Stimulated activated naive B cell treated with anti-CD40 and anti-IgM and Interleukin-4, amounts not matched to agents 10 μg/mL and 1 μg/mL and 100 μg/mL, for 72 hours (primary cell): ENCODE measurements at regions not wholly inside any gene's neighbourhood (a gene's known extent, or its start where the extent isn't known, plus 50 kb on each side); places are given as distances from the start of the nearest gene placed in this dataset.

ENCODE experiments used
- ATAC-seq, 2 donors: fragments of 150-1000 bp; cut with Tn5 transposase; replicated peaks; 2 replicates each; pipeline ENCODE4 v1.10.0; 2021; ENCODE audit warnings: moderate library complexity in 1 of 2
- DNase-seq: peaks from one replicate; pipeline ENCODE4 v3.0.0; 2021
- H3K27ac Mint-ChIP-seq: one replicate; pipeline ENCODE4 v1.8.0; 2022; ENCODE audit warnings: mild to moderate bottlenecking, mixed read lengths
- H3K27me3 Mint-ChIP-seq, 2 donors: one replicate each; pipeline ENCODE4 v1.8.0; 2022; ENCODE audit warnings: mixed read lengths in 2 of 2
- H3K36me3 Mint-ChIP-seq, 2 donors: one replicate each; pipeline ENCODE4 v1.8.0; 2022; ENCODE audit warnings: mixed read lengths in 2 of 2, mild to moderate bottlenecking in 1 of 2
- H3K4me1 Mint-ChIP-seq, 2 donors: one replicate each; pipeline ENCODE4 v1.8.0; 2022; ENCODE audit warnings: mixed read lengths in 2 of 2, mild to moderate bottlenecking in 1 of 2
- H3K4me3 Mint-ChIP-seq, 2 donors: one replicate each; pipeline ENCODE4 v1.8.0; 2022; ENCODE audit warnings: mild to moderate bottlenecking in 2 of 2, mixed read lengths in 2 of 2, moderate library complexity in 1 of 2
- H3K9me3 Mint-ChIP-seq, 2 donors: one replicate each; pipeline ENCODE4 v1.8.0; 2022; ENCODE audit warnings: mixed read lengths in 2 of 2, mild to moderate bottlenecking in 1 of 2

DNA sequence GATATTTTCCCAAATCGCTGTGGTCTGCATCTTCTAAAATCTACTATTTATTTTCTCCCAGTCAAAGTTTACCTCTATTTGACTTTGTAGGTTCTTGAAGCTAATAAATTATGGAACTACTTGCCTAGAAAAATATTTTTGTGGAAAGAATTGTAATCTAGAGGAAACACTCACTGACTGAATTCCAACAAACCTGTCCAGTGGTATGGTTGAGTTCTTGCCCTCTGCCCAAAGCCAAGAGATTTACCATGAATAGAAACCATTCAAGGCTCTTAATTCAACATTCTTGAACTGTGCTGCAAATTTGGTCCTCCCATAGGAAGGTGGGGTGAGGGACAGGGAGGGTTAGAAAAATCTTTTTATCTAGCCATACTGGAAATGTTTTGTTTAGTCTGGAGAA, 233.9 kb upstream of the MAP3K1 start:
- H3K4me1 Mint-ChIP-seq: peaks cover 17 to 23% of the 10 kb centered on the region in 2 donors
- H3K36me3 Mint-ChIP-seq: no peaks in the 10 kb centered on the region
- H3K27ac Mint-ChIP-seq: no peak overlapping the region
- ATAC-seq: no peak
- peaks cover 0 to 2% of the 10 kb centered on the region in 2 donors for H3K9me3 Mint-ChIP-seq
- no peak for DNase-seq
- H3K27me3 Mint-ChIP-seq: no peaks in the 10 kb centered on the region
- H3K4me3 Mint-ChIP-seq: no peak overlapping the region

DNA sequence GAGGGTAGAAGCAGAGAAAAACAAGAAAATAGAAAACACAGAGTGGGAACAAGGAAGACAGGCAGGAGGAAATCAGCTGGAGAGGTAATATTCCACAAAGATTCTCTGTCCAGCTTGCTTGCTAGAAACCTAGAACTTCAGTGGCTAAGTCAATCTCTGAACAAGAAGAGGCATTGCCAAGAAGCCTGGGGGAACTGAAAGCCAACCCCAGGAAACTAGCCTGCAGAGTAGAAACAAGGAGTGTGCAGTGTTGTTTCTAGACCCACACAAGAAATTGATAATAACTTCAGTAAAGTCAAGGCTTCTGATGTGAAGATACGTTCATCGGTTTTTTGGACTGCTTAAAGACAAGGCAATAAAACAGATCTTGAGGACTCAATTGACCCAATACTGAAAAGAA, 234.5 kb upstream of the MAP3K1 start:
- H3K27ac Mint-ChIP-seq: no peak overlapping the region
- ATAC-seq: peak; percentile 50 to 56
- peaks cover 14 to 20% of the 10 kb centered on the region in 2 donors for H3K4me1 Mint-ChIP-seq
- no peak overlapping the region for H3K4me3 Mint-ChIP-seq
- H3K9me3 Mint-ChIP-seq: peaks cover 0 to 2% of the 10 kb centered on the region in 2 donors
- DNase-seq: no peak
- H3K36me3 Mint-ChIP-seq: no peaks in the 10 kb centered on the region
- H3K27me3 Mint-ChIP-seq: no peaks in the 10 kb centered on the region

DNA sequence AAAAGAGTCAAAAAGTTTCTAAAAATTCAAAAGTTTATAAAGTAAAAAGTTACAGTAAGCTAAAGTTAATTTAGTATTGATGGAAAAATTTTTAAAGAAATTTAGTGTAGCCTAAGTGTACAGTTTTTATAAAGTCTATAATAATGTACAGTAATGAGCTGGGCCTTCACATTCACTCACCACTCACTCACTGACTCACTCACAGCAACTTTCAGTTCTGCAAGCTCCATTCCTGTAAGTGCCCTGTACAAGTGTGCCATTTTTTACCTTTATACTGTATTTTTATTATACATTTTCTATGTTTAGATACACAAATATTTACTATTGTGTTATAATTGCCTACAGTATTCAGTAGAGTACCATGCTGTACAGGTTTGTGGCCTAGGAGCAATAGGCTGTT, 239.5 kb upstream of the MAP3K1 start:
- H3K36me3 Mint-ChIP-seq: peaks cover 0 to 2% of the 10 kb centered on the region in 2 donors
- ATAC-seq (peak; percentile 87 to 88), DNase-seq (no peak)
- peaks cover 0 to 4% of the 10 kb centered on the region in 2 donors for H3K9me3 Mint-ChIP-seq
- H3K27me3 Mint-ChIP-seq: no peaks in the 10 kb centered on the region
- peaks cover 10 to 19% of the 10 kb centered on the region in 2 donors for H3K4me1 Mint-ChIP-seq
- no peak overlapping the region for H3K4me3 Mint-ChIP-seq
- H3K27ac Mint-ChIP-seq: no peak overlapping the region

DNA sequence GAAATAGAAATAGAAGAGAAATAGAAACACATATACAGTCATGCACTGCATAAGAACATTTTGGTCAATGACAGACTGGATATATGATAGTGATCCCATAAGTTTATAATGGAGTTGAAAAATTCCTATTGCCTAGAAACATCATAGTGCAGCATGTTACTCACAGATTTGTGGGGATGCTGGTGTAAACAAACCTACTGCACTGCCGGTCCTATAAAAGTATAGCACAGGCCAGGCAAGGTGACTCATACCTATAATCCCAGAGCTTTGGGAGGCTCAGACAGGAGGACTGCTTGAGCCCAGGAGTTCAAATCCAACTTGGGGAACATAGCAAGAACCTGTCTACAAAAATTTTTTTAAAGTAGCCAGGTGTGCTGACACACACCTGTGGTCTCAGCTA, 240.6 kb upstream of the MAP3K1 start:
- Mint-ChIP-seq H3K27me3 (no peaks in the 10 kb centered on the region), H3K4me1 (peaks cover 4 to 12% of the 10 kb centered on the region in 2 donors), H3K27ac (no peak overlapping the region), H3K36me3 (peaks cover 0 to 2% of the 10 kb centered on the region in 2 donors), H3K9me3 (peaks cover 0 to 4% of the 10 kb centered on the region in 2 donors), H3K4me3 (no peak overlapping the region)
- DNase-seq (no peak), ATAC-seq (no peak)

DNA sequence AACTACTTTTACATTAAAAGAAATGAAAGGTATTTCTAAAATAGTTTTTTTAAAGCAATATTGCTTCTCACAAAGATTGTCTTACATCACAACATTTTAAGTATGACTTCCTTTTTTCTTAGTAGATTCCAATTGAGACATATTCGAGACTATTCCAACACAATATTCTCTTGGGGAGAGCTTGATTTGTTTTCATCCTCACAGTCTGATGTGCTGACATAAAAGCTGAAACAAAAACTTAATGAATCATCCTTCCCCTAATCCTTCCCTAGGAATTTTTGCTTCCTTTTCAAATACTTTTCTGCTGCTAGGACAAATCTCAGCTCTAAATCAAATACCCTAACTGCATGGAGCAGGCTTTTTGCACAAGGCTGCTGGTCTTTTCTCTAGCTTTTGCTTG, 245.8 kb upstream of the MAP3K1 start:
- Mint-ChIP-seq H3K36me3 (peaks cover 0 to 2% of the 10 kb centered on the region in 2 donors), H3K4me3 (no peak overlapping the region), H3K9me3 (peaks cover 0 to 4% of the 10 kb centered on the region in 2 donors), H3K27me3 (no peaks in the 10 kb centered on the region), H3K4me1 (peaks cover 30 to 41% of the 10 kb centered on the region in 2 donors), H3K27ac (no peak overlapping the region)
- ATAC-seq: no peak
- DNase-seq: no peak

DNA sequence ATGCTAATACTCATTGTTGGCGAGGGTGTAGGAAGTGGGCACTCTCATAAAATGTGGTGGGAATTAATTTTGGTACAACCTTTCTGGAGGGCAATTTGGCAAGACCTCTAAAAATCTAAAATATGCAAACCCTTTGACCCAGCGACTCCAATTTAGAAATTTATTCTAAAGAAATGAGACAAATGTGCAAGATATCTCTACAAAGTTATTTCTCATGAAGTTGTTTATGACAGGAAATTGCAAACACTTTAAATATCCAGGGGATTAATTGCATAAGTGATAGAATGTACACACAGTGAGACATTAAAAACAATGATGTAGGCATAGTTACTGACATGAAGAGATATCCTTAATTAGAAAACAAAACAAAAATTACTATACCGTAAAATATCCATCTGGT, 246.3 kb upstream of the MAP3K1 start:
- peaks cover 32 to 39% of the 10 kb centered on the region in 2 donors for H3K4me1 Mint-ChIP-seq
- peaks cover 0 to 4% of the 10 kb centered on the region in 2 donors for H3K9me3 Mint-ChIP-seq
- no peak for DNase-seq
- H3K27me3 Mint-ChIP-seq: no peaks in the 10 kb centered on the region
- no peak overlapping the region for H3K27ac Mint-ChIP-seq
- no peak for ATAC-seq
- no peak overlapping the region for H3K4me3 Mint-ChIP-seq
- peaks cover 0 to 2% of the 10 kb centered on the region in 2 donors for H3K36me3 Mint-ChIP-seq

DNA sequence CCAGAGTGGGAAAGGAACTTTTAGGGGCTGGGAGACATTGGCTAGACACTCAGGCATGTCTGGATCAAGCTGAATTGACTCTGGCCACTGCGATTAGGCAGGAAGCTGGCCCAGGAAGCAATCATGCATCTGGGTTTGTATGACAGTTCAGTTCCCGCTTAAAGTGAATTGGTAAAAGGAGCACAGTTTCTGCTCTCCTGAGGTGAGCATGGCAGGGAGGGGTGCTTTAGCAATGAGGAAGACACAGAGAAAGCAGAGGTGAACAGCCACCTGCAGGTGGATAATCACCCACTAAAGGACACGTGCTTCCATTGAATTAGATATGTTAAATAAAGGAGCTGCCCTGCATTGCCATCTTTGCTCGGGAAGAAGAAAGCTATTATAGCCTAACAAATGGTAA, 248.1 kb upstream of the MAP3K1 start:
- H3K4me1 Mint-ChIP-seq: peaks cover 29% of the 10 kb centered on the region in 2 donors
- DNase-seq (no peak), ATAC-seq (no peak)
- H3K27ac Mint-ChIP-seq: no peak overlapping the region
- H3K9me3 Mint-ChIP-seq: no peaks in the 10 kb centered on the region
- H3K27me3 Mint-ChIP-seq: no peaks in the 10 kb centered on the region
- no peak overlapping the region for H3K4me3 Mint-ChIP-seq
- H3K36me3 Mint-ChIP-seq: no peaks in the 10 kb centered on the region

DNA sequence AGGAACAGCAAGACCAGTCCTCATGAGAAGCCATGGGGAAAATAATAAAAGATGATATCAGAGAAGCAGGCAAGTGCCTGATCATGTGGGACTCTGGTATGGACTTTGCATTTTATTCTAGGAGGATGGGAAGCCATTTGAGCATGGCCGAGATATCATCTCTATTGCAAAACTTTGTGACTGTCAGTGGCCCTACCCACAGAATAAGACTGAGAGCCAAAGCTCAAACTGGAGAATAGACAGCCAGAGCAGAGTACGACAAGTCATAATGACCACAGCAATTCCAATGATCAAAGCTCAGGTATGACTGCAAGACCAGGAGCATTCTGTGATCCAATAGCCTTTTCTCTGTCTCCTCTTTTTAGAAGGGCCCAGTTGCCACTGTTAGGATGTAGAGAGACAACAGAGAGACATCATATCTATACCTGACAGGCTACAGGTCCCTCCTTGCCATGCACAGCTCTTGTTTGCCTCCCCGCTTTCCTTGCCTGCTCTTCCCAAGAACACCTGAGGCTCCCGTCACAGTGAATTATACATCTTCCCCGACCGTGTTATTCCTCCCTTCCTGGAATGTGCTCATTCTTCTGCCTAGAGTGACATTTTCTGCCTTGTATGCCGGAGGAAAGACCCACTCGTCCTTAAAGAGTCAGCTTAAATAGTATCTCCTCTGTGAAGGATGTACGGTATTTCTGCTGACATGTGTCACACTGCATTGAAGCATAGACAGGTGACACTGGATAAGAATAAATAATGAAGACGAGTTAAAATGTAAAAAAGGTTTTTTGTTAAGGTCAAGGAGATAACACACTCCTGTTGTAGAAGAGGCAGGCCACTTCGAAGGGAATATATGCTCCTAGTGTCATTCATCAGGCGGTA, 248.7 kb upstream of the MAP3K1 start:
- Mint-ChIP-seq H3K27me3 (no peaks in the 10 kb centered on the region), H3K4me1 (peaks cover 29% of the 10 kb centered on the region in 2 donors), H3K27ac (no peak overlapping the region), H3K36me3 (no peaks in the 10 kb centered on the region), H3K4me3 (no peak overlapping the region), H3K9me3 (no peaks in the 10 kb centered on the region)
- no peak for DNase-seq
- ATAC-seq: no peak

DNA sequence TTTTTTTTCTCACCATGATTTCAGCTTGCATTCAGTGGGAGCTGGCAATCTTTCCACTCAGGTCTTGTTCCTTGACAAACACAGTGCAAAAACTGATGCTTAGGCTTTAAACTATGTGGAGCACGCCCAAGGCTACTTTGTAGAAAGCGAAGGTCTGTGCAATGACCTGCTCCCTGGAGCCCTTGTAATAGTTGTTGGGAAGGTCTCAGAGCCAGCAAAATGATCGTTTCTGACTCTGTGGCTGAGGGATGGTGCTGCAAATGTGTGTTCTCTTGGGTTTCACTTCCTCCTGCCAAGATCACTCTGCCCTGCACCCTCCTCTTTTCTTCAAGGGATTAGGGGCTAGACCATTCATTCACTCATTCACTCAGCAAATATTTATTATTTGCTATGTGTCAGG, 249.7 kb upstream of the MAP3K1 start:
- Mint-ChIP-seq H3K36me3 (no peaks in the 10 kb centered on the region), H3K27ac (no peak overlapping the region), H3K4me3 (no peak overlapping the region), H3K9me3 (peaks cover 0 to 3% of the 10 kb centered on the region in 2 donors), H3K27me3 (peaks cover 0 to 2% of the 10 kb centered on the region in 2 donors), H3K4me1 (peaks cover 29% of the 10 kb centered on the region in 2 donors)
- peak; percentile 39 for DNase-seq
- peak; percentile 99 to 100 for ATAC-seq

DNA sequence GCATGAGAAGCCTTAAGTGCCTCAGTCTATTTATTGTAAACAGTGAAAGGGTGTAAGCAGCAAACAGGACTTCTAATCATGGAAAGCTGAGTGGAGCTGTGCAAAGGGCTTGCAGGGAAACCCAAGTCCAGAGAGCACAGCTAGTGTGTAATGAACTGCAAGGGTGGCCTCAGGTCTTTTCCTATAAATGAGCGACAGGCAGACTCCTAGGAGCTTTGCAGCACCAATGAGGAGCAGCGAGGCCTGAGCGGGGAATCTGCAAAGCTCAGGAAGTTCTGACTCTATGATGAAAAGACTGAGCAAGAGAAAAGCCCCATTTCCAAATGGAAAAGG, 250.1 kb upstream of the MAP3K1 start:
- peaks cover 29% of the 10 kb centered on the region in 2 donors for H3K4me1 Mint-ChIP-seq
- peaks cover 0 to 6% of the 10 kb centered on the region in 2 donors for H3K9me3 Mint-ChIP-seq
- peaks cover 0 to 5% of the 10 kb centered on the region in 2 donors for H3K27me3 Mint-ChIP-seq
- no peaks in the 10 kb centered on the region for H3K36me3 Mint-ChIP-seq
- no peak overlapping the region for H3K27ac Mint-ChIP-seq
- no peak for DNase-seq
- no peak overlapping the region for H3K4me3 Mint-ChIP-seq
- ATAC-seq: peak in 1 of 2 donors; percentile 4

DNA sequence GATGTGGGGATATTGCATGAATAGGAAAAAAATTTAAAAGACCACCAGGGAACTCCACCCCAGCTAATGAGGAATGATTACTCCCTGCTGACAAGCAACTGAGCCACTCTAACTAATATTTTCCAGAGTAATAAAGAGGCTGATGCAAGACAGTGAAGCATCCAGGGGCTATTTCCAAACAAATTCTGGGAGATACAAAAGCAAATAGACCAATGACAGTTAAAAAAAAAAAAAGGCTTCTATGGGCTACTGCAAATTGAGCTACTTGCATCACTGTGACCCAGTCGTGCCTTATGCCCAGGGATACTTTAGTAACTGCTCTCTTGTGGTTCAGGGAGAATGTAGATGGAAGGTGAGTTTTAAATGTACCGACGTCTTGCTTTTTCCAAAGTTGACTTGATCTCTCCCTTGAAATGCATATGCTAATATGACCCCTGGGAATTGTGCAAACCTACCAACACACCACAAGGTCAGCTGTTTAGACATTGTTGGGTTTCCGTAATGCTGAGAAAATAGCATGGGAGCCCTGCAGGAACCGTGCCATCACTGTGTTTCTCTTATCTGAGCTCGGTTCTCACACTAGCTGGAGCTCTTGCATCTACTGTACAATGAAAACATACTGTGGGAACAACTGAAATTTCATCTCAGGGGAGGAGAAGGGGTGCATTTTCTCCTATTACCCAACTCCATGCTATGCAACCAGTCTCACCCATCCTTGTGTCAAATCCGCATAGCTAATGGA, 250.6 kb upstream of the MAP3K1 start:
- DNase-seq (no peak), ATAC-seq (no peak)
- no peak overlapping the region for H3K27ac Mint-ChIP-seq
- H3K36me3 Mint-ChIP-seq: no peaks in the 10 kb centered on the region
- peaks cover 29% of the 10 kb centered on the region in 2 donors for H3K4me1 Mint-ChIP-seq
- H3K9me3 Mint-ChIP-seq: peaks cover 0 to 6% of the 10 kb centered on the region in 2 donors
- H3K27me3 Mint-ChIP-seq: peaks cover 0 to 5% of the 10 kb centered on the region in 2 donors
- no peak overlapping the region for H3K4me3 Mint-ChIP-seq

DNA sequence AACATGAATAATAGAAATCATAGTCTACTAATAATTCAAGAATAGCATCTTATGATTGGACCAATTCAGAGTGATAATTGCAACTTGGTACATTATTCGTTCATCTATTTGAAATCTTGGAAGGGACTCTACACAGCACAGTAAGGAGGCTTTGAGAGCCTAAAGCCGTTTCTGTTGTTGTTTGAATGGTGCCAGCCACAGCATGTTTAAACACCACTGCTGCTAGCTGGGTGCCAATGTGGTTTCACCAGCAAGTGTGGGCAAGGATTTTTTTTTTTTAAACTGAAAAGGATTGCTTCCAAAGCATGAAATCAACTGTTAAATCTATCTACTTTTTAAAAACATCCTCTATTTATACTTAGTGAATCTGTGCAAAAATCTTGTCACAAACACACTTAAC, 253.9 kb upstream of the MAP3K1 start:
- H3K4me1 Mint-ChIP-seq: peaks cover 18 to 19% of the 10 kb centered on the region in 2 donors
- H3K4me3 Mint-ChIP-seq: no peak overlapping the region
- H3K9me3 Mint-ChIP-seq: peaks cover 0 to 6% of the 10 kb centered on the region in 2 donors
- no peak overlapping the region for H3K27ac Mint-ChIP-seq
- ATAC-seq: no peak
- H3K36me3 Mint-ChIP-seq: no peaks in the 10 kb centered on the region
- H3K27me3 Mint-ChIP-seq: peaks cover 0 to 5% of the 10 kb centered on the region in 2 donors
- no peak for DNase-seq

DNA sequence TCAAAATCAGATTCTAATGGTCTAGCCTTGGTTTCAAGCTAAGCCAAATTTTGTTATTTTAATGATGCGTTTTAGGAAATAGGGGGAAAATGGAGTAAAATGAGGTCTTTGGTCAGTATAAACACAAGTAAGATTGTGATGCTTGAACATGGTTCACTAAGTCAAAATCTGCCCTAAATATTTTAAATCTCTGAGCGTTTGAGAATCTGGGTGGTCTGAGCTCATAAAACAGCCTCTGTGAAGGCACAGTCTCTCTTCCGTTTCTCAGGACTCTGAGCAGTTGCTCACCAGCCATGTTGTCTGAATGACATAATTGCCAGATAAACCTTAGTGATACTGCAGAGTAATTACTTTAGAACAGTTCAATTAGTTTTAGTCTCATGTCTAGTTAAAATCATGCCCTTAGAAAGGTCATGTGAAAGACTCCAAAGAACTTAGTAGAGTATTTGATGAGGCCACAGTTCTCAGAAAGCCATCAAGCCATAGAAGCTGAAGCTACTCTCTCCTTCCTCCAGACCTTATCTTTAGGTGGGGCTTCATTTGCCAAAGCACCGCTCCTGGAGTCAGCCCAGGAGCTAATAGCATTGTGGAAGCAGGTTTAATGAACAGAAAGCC, 257.1 kb upstream of the MAP3K1 start:
- ATAC-seq: no peak

DNA sequence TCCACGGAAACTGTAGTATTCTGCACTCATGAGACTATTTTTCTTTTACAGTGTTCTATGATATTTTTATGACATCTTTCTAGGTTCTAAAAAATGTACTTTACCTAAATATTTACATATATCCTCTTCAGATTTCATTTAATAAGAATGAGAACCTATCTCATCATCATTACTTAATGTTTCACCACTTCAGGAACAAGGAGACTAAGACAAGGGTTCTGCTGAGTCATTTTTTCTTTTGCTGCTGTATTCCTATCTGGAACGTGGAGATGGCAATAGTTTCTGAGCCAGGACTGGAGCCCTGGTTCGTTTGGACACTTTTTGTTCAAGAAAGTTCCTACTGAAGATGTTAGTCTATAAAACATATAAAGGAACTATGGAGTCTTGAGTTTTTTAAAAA, 258.2 kb upstream of the MAP3K1 start:
- H3K36me3 Mint-ChIP-seq: no peaks in the 10 kb centered on the region
- no peak overlapping the region for H3K27ac Mint-ChIP-seq
- H3K4me1 Mint-ChIP-seq: peaks cover 0 to 7% of the 10 kb centered on the region in 2 donors
- ATAC-seq (no peak), DNase-seq (no peak)
- peaks cover 0 to 6% of the 10 kb centered on the region in 2 donors for H3K9me3 Mint-ChIP-seq
- no peak overlapping the region for H3K4me3 Mint-ChIP-seq
- H3K27me3 Mint-ChIP-seq: peaks cover 0 to 5% of the 10 kb centered on the region in 2 donors

More for the DNA sequence above, 257.1 kb upstream of the MAP3K1 start:
- no peak overlapping the region for H3K27ac Mint-ChIP-seq
- H3K4me1 Mint-ChIP-seq: peaks cover 0 to 7% of the 10 kb centered on the region in 2 donors
- H3K9me3 Mint-ChIP-seq: peaks cover 0 to 6% of the 10 kb centered on the region in 2 donors
- no peak for DNase-seq
- peaks cover 0 to 5% of the 10 kb centered on the region in 2 donors for H3K27me3 Mint-ChIP-seq
- no peak overlapping the region for H3K4me3 Mint-ChIP-seq
- H3K36me3 Mint-ChIP-seq: no peaks in the 10 kb centered on the region
